OCI-LY3 (cell line): ENCODE measurements at regions not wholly inside any gene's neighbourhood (a gene's known extent, or its start where the extent isn't known, plus 50 kb on each side); places are given as distances from the start of the nearest gene placed in this dataset.

ENCODE experiments used
- CTCF ChIP-seq: fragments of 200-600, 300-600 bp; sonication (generic); IDR thresholded peaks from 2 replicates; pipeline ENCODE4 v1.5.1; 2014; ENCODE audit warnings: antibody characterized with exemption, low read length, low read depth
- EZH2phosphoT487 ChIP-seq: fragments of 200-600 bp; shearing (Covaris generic); IDR thresholded peaks from 2 replicates; pipeline ENCODE4 v1.6.1; 2018; ENCODE audit warnings: antibody characterized with exemption, mixed run types, low read depth

- no peak for TF ChIP-seq CTCF
- TF ChIP-seq EZH2phosphoT487 = no peak
Measured at GRCh38 chr10:42476101-42476500, 162.3 kb downstream of the ZNF33B start.
